Effector memory CD4-positive, alpha-beta T cell (primary cell): ENCODE measurements at regions not wholly inside any gene's neighbourhood (a gene's known extent, or its start where the extent isn't known, plus 50 kb on each side); places are given as distances from the start of the nearest gene placed in this dataset.

Source experiments
- DNase-seq, 3 donors: peaks; one replicate each; pipeline ENCODE4 v3.0.0-alpha.2; 2020
- H3K27ac ChIP-seq: 2 replicates; pipeline ENCODE4 v1.7.0; 2013; ENCODE audit warnings: mild to moderate bottlenecking, low read length, moderate library complexity; ENCODE audit not compliant: insufficient read depth, poor library complexity, severe bottlenecking
- H3K27me3 ChIP-seq: replicated peaks from 2 replicates; pipeline ENCODE4 v1.7.0; 2013; ENCODE audit warnings: mild to moderate bottlenecking, low read length; ENCODE audit not compliant: insufficient read depth, control insufficient read depth, poor library complexity, severe bottlenecking
- H3K36me3 ChIP-seq: 2 replicates; pipeline ENCODE4 v1.7.0; 2013; ENCODE audit warnings: mild to moderate bottlenecking, low read length, moderate library complexity; ENCODE audit not compliant: control insufficient read depth, insufficient read depth
- H3K4me1 ChIP-seq: 2 replicates; pipeline ENCODE4 v1.7.0; 2013; ENCODE audit warnings: low read length, mild to moderate bottlenecking; ENCODE audit not compliant: control insufficient read depth, insufficient read depth, poor library complexity, severe bottlenecking
- H3K4me3 ChIP-seq: 2 replicates; pipeline ENCODE4 v1.7.0; 2013; ENCODE audit warnings: low read length, low read depth, mild to moderate bottlenecking; ENCODE audit not compliant: insufficient read depth, poor library complexity, severe bottlenecking
- H3K9me3 ChIP-seq: 2 replicates; pipeline ENCODE4 v1.7.0; 2013; ENCODE audit warnings: mild to moderate bottlenecking, low read length, moderate library complexity; ENCODE audit not compliant: control insufficient read depth

- H3K27ac ChIP-seq = no peak overlapping the region
- no peak overlapping the region for H3K4me3 ChIP-seq
- no peaks in the 10 kb centered on the region for H3K27me3 ChIP-seq
- H3K36me3 ChIP-seq = no peaks in the 10 kb centered on the region
- DNase-seq = no peak
- peaks cover 5% of the 10 kb centered on the region for H3K9me3 ChIP-seq
- H3K4me1 ChIP-seq = no peaks in the 10 kb centered on the region
These were observed 408.8 kb downstream of the INSC start for GRCh38 chr11:15523543-15523942.

GRCh38 chr11:15525582-15525981 is 410.9 kb downstream of the INSC start:
- no peaks in the 10 kb centered on the region for H3K36me3 ChIP-seq
- H3K4me1 ChIP-seq = no peaks in the 10 kb centered on the region
- peaks cover 5% of the 10 kb centered on the region for H3K9me3 ChIP-seq
- no peaks in the 10 kb centered on the region for H3K27me3 ChIP-seq
- no peak overlapping the region for H3K27ac ChIP-seq
- H3K4me3 ChIP-seq = no peak overlapping the region
- no peak for DNase-seq

GRCh38 chr11:15526032-15526431 is 411.3 kb downstream of the INSC start:
- Histone ChIP-seq H3K27ac (no peak overlapping the region), H3K4me1 (no peaks in the 10 kb centered on the region), H3K9me3 (peaks cover 5% of the 10 kb centered on the region), H3K4me3 (no peak overlapping the region), H3K27me3 (no peaks in the 10 kb centered on the region), H3K36me3 (no peaks in the 10 kb centered on the region)
- no peak for DNase-seq

GRCh38 chr11:15526859-15527450 is 412.2 kb downstream of the INSC start:
- Histone ChIP-seq H3K27me3 (no peaks in the 10 kb centered on the region), H3K36me3 (no peaks in the 10 kb centered on the region)

GRCh38 chr11:15532432-15532831 is 417.7 kb downstream of the INSC start:
- Histone ChIP-seq H3K36me3 (no peaks in the 10 kb centered on the region), H3K27me3 (no peaks in the 10 kb centered on the region), H3K4me3 (no peak overlapping the region), H3K9me3 (no peaks in the 10 kb centered on the region), H3K27ac (no peak overlapping the region), H3K4me1 (no peaks in the 10 kb centered on the region)
- DNase-seq = no peak

More at GRCh38 chr11:15526859-15527450, 412.2 kb downstream of the INSC start:
- H3K4me3 ChIP-seq = no peak overlapping the region
- H3K9me3 ChIP-seq = peaks cover 5% of the 10 kb centered on the region
- no peak overlapping the region for H3K27ac ChIP-seq
- H3K4me1 ChIP-seq = no peaks in the 10 kb centered on the region
- DNase-seq = no peak

GRCh38 chr11:15534266-15534665 is 419.5 kb downstream of the INSC start:
- Histone ChIP-seq H3K27me3 (no peaks in the 10 kb centered on the region), H3K4me1 (no peaks in the 10 kb centered on the region), H3K4me3 (no peak overlapping the region), H3K36me3 (no peaks in the 10 kb centered on the region), H3K27ac (no peak overlapping the region), H3K9me3 (no peaks in the 10 kb centered on the region)
- DNase-seq = no peak

- H3K4me1 ChIP-seq = no peaks in the 10 kb centered on the region
- H3K4me3 ChIP-seq = no peak overlapping the region
- no peak overlapping the region for H3K27ac ChIP-seq
- H3K36me3 ChIP-seq = no peaks in the 10 kb centered on the region
- no peak for DNase-seq
- no peaks in the 10 kb centered on the region for H3K27me3 ChIP-seq
- H3K9me3 ChIP-seq = no peaks in the 10 kb centered on the region
These were observed 420.7 kb downstream of the INSC start for GRCh38 chr11:15535414-15535813.

GRCh38 chr11:15536438-15536837 is 421.7 kb downstream of the INSC start:
- Histone ChIP-seq H3K27me3 (no peaks in the 10 kb centered on the region), H3K27ac (no peak overlapping the region), H3K9me3 (no peaks in the 10 kb centered on the region), H3K4me1 (no peaks in the 10 kb centered on the region), H3K4me3 (no peak overlapping the region), H3K36me3 (no peaks in the 10 kb centered on the region)
- DNase-seq = no peak

GRCh38 chr11:15539645-15540044 is 424.9 kb downstream of the INSC start:
- H3K4me3 ChIP-seq = no peak overlapping the region
- no peaks in the 10 kb centered on the region for H3K9me3 ChIP-seq
- H3K4me1 ChIP-seq = no peaks in the 10 kb centered on the region
- no peaks in the 10 kb centered on the region for H3K27me3 ChIP-seq
- no peaks in the 10 kb centered on the region for H3K36me3 ChIP-seq
- no peak overlapping the region for H3K27ac ChIP-seq
- no peak for DNase-seq

- Histone ChIP-seq H3K4me1 (no peaks in the 10 kb centered on the region), H3K36me3 (no peaks in the 10 kb centered on the region), H3K27ac (no peak overlapping the region), H3K27me3 (no peaks in the 10 kb centered on the region), H3K4me3 (no peak overlapping the region), H3K9me3 (no peaks in the 10 kb centered on the region)
- DNase-seq = no peak
These were observed 426.4 kb downstream of the INSC start for GRCh38 chr11:15541079-15541478.
